ENCODE measurements at regions not wholly inside any gene's neighbourhood (a gene's known extent, or its start where the extent isn't known, plus 50 kb on each side); places are given as distances from the start of the nearest gene placed in this dataset.

GRCh38 chr2:198283146-198283545, 478.8 kb downstream of the PLCL1 start:
- H3K9me3 Mint-ChIP-seq = no peaks in the 10 kb centered on the region
- no peaks in the 10 kb centered on the region for H3K36me3 Mint-ChIP-seq (ENCODE audit: low read depth)
- H3K9me3 ChIP-seq (ENCODE audit: control insufficient read depth, low read length) = no peaks in the 10 kb centered on the region
- H3K27me3 Mint-ChIP-seq (ENCODE audit: insufficient read depth) = peaks cover 34% of the 10 kb centered on the region
- TF ChIP-seq CTCF (conservative IDR thresholded peaks at IDR 0.05) = no peak
- no peak for DNase-seq
- H3K4me1 Mint-ChIP-seq = peaks cover 5% of the 10 kb centered on the region
- H3K36me3 ChIP-seq (ENCODE audit: control insufficient read depth, insufficient read depth, low read length) = no peaks in the 10 kb centered on the region
- H3K4me1 ChIP-seq (ENCODE audit: control insufficient read depth, insufficient read depth, low read length) = no peaks in the 10 kb centered on the region
- H3K4me3 ChIP-seq (ENCODE audit: low read length) = no peak overlapping the region
- H3K4me3 Mint-ChIP-seq = no peak overlapping the region
- peaks cover 23% of the 10 kb centered on the region for H3K27me3 ChIP-seq (ENCODE audit: control insufficient read depth, insufficient read depth, low read length, poor library complexity, severe bottlenecking)
- WGBS, 2 experiments (ENCODE audit: insufficient coverage in 1 of 2, insufficient read length in 1 of 2) = 92% methylated on average over 1 to 2 of the region's 2 CpGs
- no peak overlapping the region for H3K27ac Mint-ChIP-seq
- H3K9ac ChIP-seq (ENCODE audit: extremely low read depth, low read length, poor library complexity, severe bottlenecking) = no peak overlapping the region
- H3K27ac ChIP-seq (ENCODE audit: low read depth, low read length) = no peak overlapping the region

GRCh38 chr2:198282061-198282460, 477.7 kb downstream of the PLCL1 start:
- Mint-ChIP-seq H3K9me3 (no peaks in the 10 kb centered on the region), H3K4me3 (no peak overlapping the region), H3K4me1 (peaks cover 5% of the 10 kb centered on the region), H3K36me3 (ENCODE audit: low read depth) (no peaks in the 10 kb centered on the region), H3K27ac (no peak overlapping the region), H3K27me3 (ENCODE audit: insufficient read depth) (peaks cover 30% of the 10 kb centered on the region)
- TF ChIP-seq CTCF (conservative IDR thresholded peaks at IDR 0.05) = no peak
- no peak for DNase-seq
- Histone ChIP-seq H3K9ac (ENCODE audit: extremely low read depth, low read length, poor library complexity, severe bottlenecking) (no peak overlapping the region), H3K36me3 (ENCODE audit: control insufficient read depth, insufficient read depth, low read length) (no peaks in the 10 kb centered on the region), H3K9me3 (ENCODE audit: control insufficient read depth, low read length) (no peaks in the 10 kb centered on the region), H3K4me3 (ENCODE audit: low read length) (no peak overlapping the region), H3K27me3 (ENCODE audit: control insufficient read depth, insufficient read depth, low read length, poor library complexity, severe bottlenecking) (peaks cover 17% of the 10 kb centered on the region), H3K27ac (ENCODE audit: low read depth, low read length) (no peak overlapping the region), H3K4me1 (ENCODE audit: control insufficient read depth, insufficient read depth, low read length) (no peaks in the 10 kb centered on the region)
- WGBS, 2 experiments (ENCODE audit: insufficient coverage in 1 of 2, insufficient read length in 1 of 2) = 70 to 89% methylated on average over 2 to 3 of the region's 3 CpGs

- Mint-ChIP-seq H3K27me3 (ENCODE audit: insufficient read depth) (peaks cover 19% of the 10 kb centered on the region), H3K36me3 (ENCODE audit: low read depth) (no peaks in the 10 kb centered on the region), H3K27ac (no peak overlapping the region), H3K9me3 (no peaks in the 10 kb centered on the region), H3K4me3 (no peak overlapping the region), H3K4me1 (peaks cover 2% of the 10 kb centered on the region)
- Histone ChIP-seq H3K9ac (ENCODE audit: extremely low read depth, low read length, poor library complexity, severe bottlenecking) (no peak overlapping the region), H3K4me1 (ENCODE audit: control insufficient read depth, insufficient read depth, low read length) (no peaks in the 10 kb centered on the region), H3K27ac (ENCODE audit: low read depth, low read length) (no peak overlapping the region), H3K9me3 (ENCODE audit: control insufficient read depth, low read length) (no peaks in the 10 kb centered on the region), H3K36me3 (ENCODE audit: control insufficient read depth, insufficient read depth, low read length) (no peaks in the 10 kb centered on the region), H3K4me3 (ENCODE audit: low read length) (no peak overlapping the region), H3K27me3 (ENCODE audit: control insufficient read depth, insufficient read depth, low read length, poor library complexity, severe bottlenecking) (peaks cover 16% of the 10 kb centered on the region)
- TF ChIP-seq CTCF (conservative IDR thresholded peaks at IDR 0.05) = no peak
- DNase-seq = no peak
- WGBS, 2 experiments (ENCODE audit: insufficient coverage in 1 of 2, insufficient read length in 1 of 2) = 86 to 88% methylated on average over 1 of the region's 2 CpGs
Observed at GRCh38 chr2:198280145-198280544, 475.8 kb downstream of the PLCL1 start.

Measured in endodermal cell (in vitro differentiated cells).